Lower lobe of right lung (tissue), 2 donors: ENCODE measurements at regions not wholly inside any gene's neighbourhood (a gene's known extent, or its start where the extent isn't known, plus 50 kb on each side); places are given as distances from the start of the nearest gene placed in this dataset.

ENCODE experiments used
- ATAC-seq, 2 donors: fragments of 200-7000 bp; cut with Tn5 transposase; one replicate each; pipeline ENCODE4 v1.9.1; 2020 to 2022; ENCODE audit warnings: mild to moderate bottlenecking in 2 of 2, moderate library complexity in 2 of 2
- DNase-seq: peaks from one replicate; pipeline ENCODE4 v3.0.0-alpha.2; 2020
- H3K27ac ChIP-seq: fragments of 200-600 bp; one replicate; pipeline ENCODE4 v1.8.0; 2022
- H3K27me3 ChIP-seq: fragments of 200-600 bp; one replicate; pipeline ENCODE4 v1.8.0; 2022; ENCODE audit warnings: low read depth
- H3K36me3 ChIP-seq: fragments of 200-600 bp; one replicate; pipeline ENCODE4 v1.8.0; 2022; ENCODE audit warnings: mild to moderate bottlenecking
- H3K4me1 ChIP-seq: fragments of 200-600 bp; one replicate; pipeline ENCODE4 v1.8.0; 2022
- H3K4me3 ChIP-seq: fragments of 200-600 bp; one replicate; pipeline ENCODE4 v1.8.0; 2022; ENCODE audit warnings: mild to moderate bottlenecking
- H3K9me3 ChIP-seq: fragments of 200-600 bp; one replicate; pipeline ENCODE4 v1.8.0; 2022
- CTCF ChIP-seq: fragments of 200-600 bp; IDR thresholded peaks from one replicate; pipeline ENCODE4 v1.8.0; 2022; ENCODE audit warnings: antibody characterized with exemption, mild to moderate bottlenecking
- intact Hi-C: fragments of 100-400 bp; cut with DNase I; formaldehyde crosslinking; loops from one replicate; pipeline ENCODE4 v1.11.0; 2022
- donor health status: DM: no; HTN: yes; CAD: no; lungs with severe emphysema.

- DNase-seq (no peak), ATAC-seq (no peak)
- no peak for TF ChIP-seq CTCF
- no peaks in the 10 kb centered on the region for H3K36me3 ChIP-seq
- no peaks in the 10 kb centered on the region for H3K9me3 ChIP-seq
- H3K4me3 ChIP-seq: no peak overlapping the region
- no peaks in the 10 kb centered on the region for H3K27me3 ChIP-seq
- no peak overlapping the region for H3K27ac ChIP-seq
- H3K4me1 ChIP-seq: no peaks in the 10 kb centered on the region
- intact Hi-C loops: no loop called here
Measured at GRCh38 chr6:78398292-78398691, 469.1 kb upstream of the IRAK1BP1 start.

- Histone ChIP-seq H3K36me3 (no peaks in the 10 kb centered on the region), H3K4me1 (no peaks in the 10 kb centered on the region), H3K4me3 (no peak overlapping the region), H3K9me3 (no peaks in the 10 kb centered on the region), H3K27me3 (no peaks in the 10 kb centered on the region), H3K27ac (no peak overlapping the region)
- intact Hi-C loops: no loop called here
- DNase-seq (no peak), ATAC-seq (no peak)
- TF ChIP-seq CTCF: no peak
Measured at GRCh38 chr6:78400076-78400475, 467.3 kb upstream of the IRAK1BP1 start.

GRCh38 chr6:78427386-78427785 lies 440.0 kb upstream of the IRAK1BP1 start:
- intact Hi-C loops: no loop called here

GRCh38 chr6:78430521-78430920 lies 436.8 kb upstream of the IRAK1BP1 start:
- intact Hi-C loops: no loop called here
- H3K9me3 ChIP-seq: no peaks in the 10 kb centered on the region
- H3K36me3 ChIP-seq: no peaks in the 10 kb centered on the region
- H3K27ac ChIP-seq: no peak overlapping the region
- H3K4me3 ChIP-seq: no peak overlapping the region
- no peaks in the 10 kb centered on the region for H3K27me3 ChIP-seq
- DNase-seq (no peak), ATAC-seq (no peak)
- TF ChIP-seq CTCF: no peak
- no peaks in the 10 kb centered on the region for H3K4me1 ChIP-seq

More at GRCh38 chr6:78427386-78427785, 440.0 kb upstream of the IRAK1BP1 start:
- H3K4me3 ChIP-seq: no peak overlapping the region
- no peaks in the 10 kb centered on the region for H3K4me1 ChIP-seq
- ATAC-seq (no peak), DNase-seq (no peak)
- H3K27me3 ChIP-seq: no peaks in the 10 kb centered on the region
- TF ChIP-seq CTCF: no peak
- no peaks in the 10 kb centered on the region for H3K36me3 ChIP-seq
- H3K27ac ChIP-seq: no peak overlapping the region
- no peaks in the 10 kb centered on the region for H3K9me3 ChIP-seq

GRCh38 chr6:78435671-78436070 lies 431.7 kb upstream of the IRAK1BP1 start:
- ATAC-seq: no peak

More at GRCh38 chr6:78435671-78436070, 431.7 kb upstream of the IRAK1BP1 start:
- no peaks in the 10 kb centered on the region for H3K9me3 ChIP-seq
- H3K27me3 ChIP-seq: no peaks in the 10 kb centered on the region
- H3K4me3 ChIP-seq: no peak overlapping the region
- H3K27ac ChIP-seq: no peak overlapping the region
- no peaks in the 10 kb centered on the region for H3K4me1 ChIP-seq
- H3K36me3 ChIP-seq: no peaks in the 10 kb centered on the region
- DNase-seq: no peak
- intact Hi-C loops: no loop called here
- TF ChIP-seq CTCF: no peak
